ENCODE measurements at regions not wholly inside any gene's neighbourhood (a gene's known extent, or its start where the extent isn't known, plus 50 kb on each side); places are given as distances from the start of the nearest gene placed in this dataset.

DNA sequence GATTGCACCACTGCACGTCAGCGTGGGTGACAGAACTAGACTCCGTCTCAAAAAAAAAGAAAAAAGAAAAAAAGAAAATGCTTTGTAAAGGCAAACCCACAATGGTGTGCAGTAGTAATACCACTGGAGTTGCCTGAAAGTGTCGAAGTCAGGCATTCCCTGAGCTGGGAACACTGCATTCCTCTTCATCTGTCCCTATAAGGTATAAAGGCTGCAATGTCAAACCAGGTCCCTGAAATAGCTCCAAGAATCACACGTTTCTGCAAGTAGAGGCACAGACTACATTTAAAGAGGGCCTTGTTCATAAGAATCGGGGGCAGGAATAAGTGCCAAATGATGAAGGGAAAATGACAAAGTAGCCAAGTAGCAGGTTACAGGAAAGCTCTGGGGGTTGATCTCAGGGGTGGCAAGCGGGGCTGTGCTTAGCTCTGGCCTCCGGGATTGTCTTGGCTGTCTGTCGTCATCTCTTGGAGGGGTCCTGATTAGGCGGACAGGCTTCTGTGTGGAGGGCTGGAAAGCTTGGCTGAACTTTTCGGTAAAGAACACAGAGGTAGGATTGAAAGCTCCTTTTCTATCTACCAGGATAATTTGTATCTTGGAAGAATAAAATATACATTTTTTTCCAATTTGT, 109.1 kb downstream of the PFKFB3 start:
- ChIA-PET POLR2A (interaction anchor here (1.1 to 2.3 kb wide), 2 partner anchors 10 to 12 kb away, joined by 3 to 9 read pairs; no protein-coding TSS in a partner anchor), CTCF (interaction anchor here (1.0 kb wide), 2 partner anchors 36 to 90 kb away, joined by 3 read pairs; no protein-coding TSS in a partner anchor)
- peaks cover 5% of the 10 kb centered on the region for H3K36me3 Mint-ChIP-seq (ENCODE audit: insufficient read depth, unreplicated experiment)
- H3K9me3 Mint-ChIP-seq (ENCODE audit: unreplicated experiment): no peaks in the 10 kb centered on the region
- no peak overlapping the region for H3K27ac Mint-ChIP-seq (ENCODE audit: low read depth, unreplicated experiment)
- no peak for DNase-seq (ENCODE audit: unreplicated experiment)
- peaks cover 32% of the 10 kb centered on the region for H3K27me3 Mint-ChIP-seq (ENCODE audit: insufficient read depth, unreplicated experiment)
- intact Hi-C loops (cut with micrococcal nuclease): no loop called here
- TF ChIP-seq, protein P1, sequence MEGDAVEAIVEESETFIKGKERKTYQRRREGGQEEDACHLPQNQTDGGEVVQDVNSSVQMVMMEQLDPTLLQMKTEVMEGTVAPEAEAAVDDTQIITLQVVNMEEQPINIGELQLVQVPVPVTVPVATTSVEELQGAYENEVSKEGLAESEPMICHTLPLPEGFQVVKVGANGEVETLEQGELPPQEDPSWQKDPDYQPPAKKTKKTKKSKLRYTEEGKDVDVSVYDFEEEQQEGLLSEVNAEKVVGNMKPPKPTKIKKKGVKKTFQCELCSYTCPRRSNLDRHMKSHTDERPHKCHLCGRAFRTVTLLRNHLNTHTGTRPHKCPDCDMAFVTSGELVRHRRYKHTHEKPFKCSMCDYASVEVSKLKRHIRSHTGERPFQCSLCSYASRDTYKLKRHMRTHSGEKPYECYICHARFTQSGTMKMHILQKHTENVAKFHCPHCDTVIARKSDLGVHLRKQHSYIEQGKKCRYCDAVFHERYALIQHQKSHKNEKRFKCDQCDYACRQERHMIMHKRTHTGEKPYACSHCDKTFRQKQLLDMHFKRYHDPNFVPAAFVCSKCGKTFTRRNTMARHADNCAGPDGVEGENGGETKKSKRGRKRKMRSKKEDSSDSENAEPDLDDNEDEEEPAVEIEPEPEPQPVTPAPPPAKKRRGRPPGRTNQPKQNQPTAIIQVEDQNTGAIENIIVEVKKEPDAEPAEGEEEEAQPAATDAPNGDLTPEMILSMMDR (IDR thresholded peaks at IDR 0.05; ENCODE audit: unreplicated experiment): no peak
- no peaks in the 10 kb centered on the region for H3K4me1 Mint-ChIP-seq (ENCODE audit: insufficient read depth, unreplicated experiment)
- BruUV-seq (replicated peaks): no TSS peak
- H3K4me3 Mint-ChIP-seq (ENCODE audit: unreplicated experiment): no peak overlapping the region

DNA sequence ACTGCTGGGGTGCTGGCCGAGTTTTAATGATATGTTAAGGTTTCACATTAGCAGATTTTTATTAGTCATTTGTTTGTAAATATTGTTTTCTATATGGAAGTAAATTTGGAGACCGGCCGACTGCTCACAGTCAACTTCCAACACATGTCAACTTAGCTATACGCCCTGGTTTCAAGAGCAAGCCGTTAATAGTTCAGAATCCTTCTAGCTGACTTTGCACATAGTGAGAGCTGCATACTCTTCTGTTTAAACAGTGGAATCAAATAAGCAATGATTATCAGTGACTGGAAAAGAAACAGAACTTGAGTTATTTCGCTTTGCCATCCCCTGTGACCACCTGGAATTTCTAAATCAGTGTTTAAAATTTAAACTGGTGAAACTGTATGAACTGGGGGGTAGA, 109.9 kb downstream of the PFKFB3 start:
- DNase-seq (ENCODE audit: unreplicated experiment): no peak
- H3K36me3 Mint-ChIP-seq (ENCODE audit: insufficient read depth, unreplicated experiment): no peaks in the 10 kb centered on the region
- intact Hi-C loops (cut with micrococcal nuclease): no loop called here
- H3K4me1 Mint-ChIP-seq (ENCODE audit: insufficient read depth, unreplicated experiment): no peaks in the 10 kb centered on the region
- BruUV-seq (replicated peaks): no TSS peak
- no peaks in the 10 kb centered on the region for H3K9me3 Mint-ChIP-seq (ENCODE audit: unreplicated experiment)
- H3K27ac Mint-ChIP-seq (ENCODE audit: low read depth, unreplicated experiment): no peak overlapping the region
- H3K27me3 Mint-ChIP-seq (ENCODE audit: insufficient read depth, unreplicated experiment): peaks cover 40% of the 10 kb centered on the region
- CTCF ChIA-PET: interaction anchor here (0.6 to 1.0 kb wide), 2 partner anchors 25 to 89 kb away, joined by 3 read pairs; no protein-coding TSS in a partner anchor
- H3K4me3 Mint-ChIP-seq (ENCODE audit: unreplicated experiment): no peak overlapping the region
- POLR2A ChIA-PET: interaction anchor here (1.1 to 2.3 kb wide), 2 partner anchors 11 to 13 kb away, joined by 3 to 9 read pairs; no protein-coding TSS in a partner anchor
- TF ChIP-seq, protein P1 (IDR thresholded peaks at IDR 0.05; ENCODE audit: unreplicated experiment): no peak

DNA sequence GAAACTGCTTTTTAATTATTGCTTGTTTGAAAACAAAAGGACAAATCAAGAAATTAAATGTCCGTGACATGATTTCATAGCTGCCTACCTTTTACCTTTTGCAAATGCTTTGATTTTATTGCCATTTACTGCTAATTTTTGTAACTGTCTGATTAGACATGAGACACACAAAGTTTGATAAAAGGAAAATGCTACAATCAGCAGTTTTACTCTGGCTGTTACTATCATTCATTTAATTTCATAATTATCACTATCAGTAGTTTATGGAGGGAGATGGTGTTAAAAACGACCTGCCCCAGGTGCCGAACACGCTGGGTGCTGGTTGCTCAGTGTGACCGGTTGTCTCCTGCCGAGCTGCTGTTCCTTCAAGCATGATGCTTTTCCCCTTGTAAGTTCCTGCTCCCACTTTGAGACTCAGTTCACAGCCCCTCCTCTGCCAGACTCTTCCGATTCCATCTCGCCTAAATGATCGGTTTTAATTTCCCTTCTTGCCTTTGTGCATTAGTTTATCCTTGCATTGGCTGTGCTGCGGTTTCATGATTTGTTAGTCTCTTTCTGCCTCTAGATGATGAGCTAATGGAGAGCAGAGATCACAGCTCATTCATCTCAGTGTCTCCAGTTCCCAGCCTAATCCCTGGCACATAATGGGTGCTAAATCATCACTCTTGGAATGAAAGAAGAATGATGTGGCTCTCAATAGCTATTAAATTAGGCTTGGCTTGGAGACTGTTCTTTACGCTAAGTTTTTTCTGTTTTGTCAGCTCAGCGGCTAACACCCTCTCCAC, 110.6 kb downstream of the PFKFB3 start:
- CTCF ChIA-PET: interaction anchor here (0.6 kb wide), 1 partner anchor 24 kb away, joined by 3 read pairs; no protein-coding TSS in a partner anchor

More for the DNA sequence above, 110.6 kb downstream of the PFKFB3 start:
- Mint-ChIP-seq H3K9me3 (ENCODE audit: unreplicated experiment) (no peaks in the 10 kb centered on the region), H3K27ac (ENCODE audit: low read depth, unreplicated experiment) (no peak overlapping the region), H3K27me3 (ENCODE audit: insufficient read depth, unreplicated experiment) (peaks cover 43% of the 10 kb centered on the region), H3K36me3 (ENCODE audit: insufficient read depth, unreplicated experiment) (no peaks in the 10 kb centered on the region), H3K4me3 (ENCODE audit: unreplicated experiment) (no peak overlapping the region), H3K4me1 (ENCODE audit: insufficient read depth, unreplicated experiment) (no peaks in the 10 kb centered on the region)
- DNase-seq (ENCODE audit: unreplicated experiment): no peak
- no TSS peak for BruUV-seq (replicated peaks)
- TF ChIP-seq, protein P1 (IDR thresholded peaks at IDR 0.05; ENCODE audit: unreplicated experiment): no peak
- POLR2A ChIA-PET: interaction anchor here (2.3 kb wide), 1 partner anchor 13 kb away, joined by 9 read pairs; no protein-coding TSS in a partner anchor
- intact Hi-C loops (cut with micrococcal nuclease): no loop called here
